ENCODE measurements at regions not wholly inside any gene's neighbourhood (a gene's known extent, or its start where the extent isn't known, plus 50 kb on each side); places are given as distances from the start of the nearest gene placed in this dataset.

- Histone ChIP-seq H3K36me3 (no peaks in the 10 kb centered on the region), H3K4me1 (no peaks in the 10 kb centered on the region), H3K27me3 (peaks cover 0 to 6% (median 0%) of the 10 kb centered on the region in 4 donors), H3K9me3 (no peaks in the 10 kb centered on the region), H3K4me3 (no peak overlapping the region), H3K27ac (replicated peaks in 1 of 4) (no peak overlapping the region)
- TF ChIP-seq EP300 (IDR thresholded peaks at IDR 0.05) (no peak), POLR2AphosphoS5 (IDR thresholded peaks at IDR 0.05) (no peak), POLR2A (IDR thresholded peaks at IDR 0.05; ENCODE audit: low read depth) (no peak), CTCF (IDR thresholded peaks at IDR 0.05) (no peak)
- intact Hi-C loops (cut with DNase I), result no loop called here
- 72% methylated on average over 6 of the region's 6 CpGs for WGBS
- no peak for DNase-seq (ENCODE audit: extremely low spot score)
Measured at GRCh38 chr2:5403392-5403791, 288.8 kb upstream of the SOX11 start.

- Histone ChIP-seq H3K4me3 (no peak overlapping the region), H3K27ac (replicated peaks in 1 of 4) (no peak overlapping the region), H3K9me3 (no peaks in the 10 kb centered on the region), H3K4me1 (no peaks in the 10 kb centered on the region), H3K27me3 (no peaks in the 10 kb centered on the region), H3K36me3 (no peaks in the 10 kb centered on the region)
- WGBS, result 73% methylated on average over 10 of the region's 10 CpGs
- intact Hi-C loops (cut with DNase I), result no loop called here
- DNase-seq (ENCODE audit: extremely low spot score), result no peak
- no peak for TF ChIP-seq POLR2A (IDR thresholded peaks at IDR 0.05; ENCODE audit: low read depth)
- no peak for TF ChIP-seq EP300 (IDR thresholded peaks at IDR 0.05)
Measured at GRCh38 chr2:5409898-5410381, 282.2 kb upstream of the SOX11 start.

- Histone ChIP-seq H3K27ac (replicated peaks in 1 of 4) (no peak overlapping the region), H3K36me3 (no peaks in the 10 kb centered on the region)
Measured at GRCh38 chr2:5410991-5411700, 281.0 kb upstream of the SOX11 start.

GRCh38 chr2:5412001-5412400, 280.2 kb upstream of the SOX11 start:
- H3K27me3 ChIP-seq, result no peaks in the 10 kb centered on the region
- H3K4me1 ChIP-seq, result no peaks in the 10 kb centered on the region
- TF ChIP-seq POLR2A (IDR thresholded peaks at IDR 0.05; ENCODE audit: low read depth), result no peak
- TF ChIP-seq CTCF (IDR thresholded peaks at IDR 0.05), result no peak
- no peak for TF ChIP-seq EP300 (IDR thresholded peaks at IDR 0.05)
- TF ChIP-seq POLR2AphosphoS5 (IDR thresholded peaks at IDR 0.05), result no peak
- no peak overlapping the region for H3K4me3 ChIP-seq
- H3K9me3 ChIP-seq, result no peaks in the 10 kb centered on the region
- 72% methylated on average over 4 of the region's 4 CpGs for WGBS
- no peak for DNase-seq (ENCODE audit: extremely low spot score)
- intact Hi-C loops (cut with DNase I), result no loop called here
- H3K27ac ChIP-seq (replicated peaks in 1 of 4), result no peak overlapping the region
- H3K36me3 ChIP-seq, result no peaks in the 10 kb centered on the region

More at GRCh38 chr2:5410991-5411700, 281.0 kb upstream of the SOX11 start:
- DNase-seq (ENCODE audit: extremely low spot score), result no peak
- intact Hi-C loops (cut with DNase I), result no loop called here
- TF ChIP-seq CTCF (IDR thresholded peaks at IDR 0.05) (no peak), EP300 (IDR thresholded peaks at IDR 0.05) (no peak), POLR2AphosphoS5 (IDR thresholded peaks at IDR 0.05) (no peak), POLR2A (IDR thresholded peaks at IDR 0.05; ENCODE audit: low read depth) (no peak)
- 81% methylated on average over 4 of the region's 4 CpGs for WGBS
- H3K9me3 ChIP-seq, result no peaks in the 10 kb centered on the region
- no peaks in the 10 kb centered on the region for H3K27me3 ChIP-seq
- no peaks in the 10 kb centered on the region for H3K4me1 ChIP-seq
- H3K4me3 ChIP-seq, result no peak overlapping the region

GRCh38 chr2:5433855-5434254, 258.3 kb upstream of the SOX11 start:
- no peak for DNase-seq (ENCODE audit: extremely low spot score)
- Histone ChIP-seq H3K27ac (replicated peaks in 1 of 4) (no peak overlapping the region), H3K9me3 (no peaks in the 10 kb centered on the region), H3K36me3 (no peaks in the 10 kb centered on the region), H3K4me1 (no peaks in the 10 kb centered on the region), H3K4me3 (no peak overlapping the region), H3K27me3 (no peaks in the 10 kb centered on the region)
- TF ChIP-seq POLR2A (IDR thresholded peaks at IDR 0.05; ENCODE audit: low read depth), result no peak
- TF ChIP-seq EP300 (IDR thresholded peaks at IDR 0.05), result no peak
- no peak for TF ChIP-seq CTCF (IDR thresholded peaks at IDR 0.05)
- TF ChIP-seq POLR2AphosphoS5 (IDR thresholded peaks at IDR 0.05), result no peak
- intact Hi-C loops (cut with DNase I), result no loop called here
- WGBS, result 72% methylated on average over 2 of the region's 2 CpGs
